ENCODE measurements at regions not wholly inside any gene's neighbourhood (a gene's known extent, or its start where the extent isn't known, plus 50 kb on each side); places are given as distances from the start of the nearest gene placed in this dataset.

GRCh38 chr4:111839141-111839540 is 306.1 kb upstream of the FAM241A start:
- Histone ChIP-seq H3K27ac (ENCODE audit: insufficient read depth, low read length, poor library complexity, severe bottlenecking) (no peak overlapping the region), H3K36me3 (ENCODE audit: control insufficient read depth, insufficient read depth, low read length) (no peaks in the 10 kb centered on the region), H3K4me1 (ENCODE audit: control insufficient read depth, insufficient read depth, low read length, poor library complexity, severe bottlenecking) (no peaks in the 10 kb centered on the region), H3K9me3 (ENCODE audit: control insufficient read depth, low read length) (no peaks in the 10 kb centered on the region), H3K4me3 (ENCODE audit: insufficient read depth, low read depth, low read length, poor library complexity, severe bottlenecking) (no peak overlapping the region), H3K27me3 (replicated peaks; ENCODE audit: control insufficient read depth, insufficient read depth, low read length, poor library complexity, severe bottlenecking) (no peaks in the 10 kb centered on the region)
- no peak for DNase-seq

GRCh38 chr4:111842336-111842735 is 302.9 kb upstream of the FAM241A start:
- H3K36me3 ChIP-seq (ENCODE audit: control insufficient read depth, insufficient read depth, low read length): no peaks in the 10 kb centered on the region
- DNase-seq: no peak
- H3K4me1 ChIP-seq (ENCODE audit: control insufficient read depth, insufficient read depth, low read length, poor library complexity, severe bottlenecking): no peaks in the 10 kb centered on the region
- H3K9me3 ChIP-seq (ENCODE audit: control insufficient read depth, low read length): no peaks in the 10 kb centered on the region
- no peak overlapping the region for H3K4me3 ChIP-seq (ENCODE audit: insufficient read depth, low read depth, low read length, poor library complexity, severe bottlenecking)
- no peaks in the 10 kb centered on the region for H3K27me3 ChIP-seq (replicated peaks; ENCODE audit: control insufficient read depth, insufficient read depth, low read length, poor library complexity, severe bottlenecking)
- H3K27ac ChIP-seq (ENCODE audit: insufficient read depth, low read length, poor library complexity, severe bottlenecking): no peak overlapping the region

- no peak for DNase-seq
- Histone ChIP-seq H3K4me3 (ENCODE audit: insufficient read depth, low read depth, low read length, poor library complexity, severe bottlenecking) (no peak overlapping the region), H3K27ac (ENCODE audit: insufficient read depth, low read length, poor library complexity, severe bottlenecking) (no peak overlapping the region), H3K4me1 (ENCODE audit: control insufficient read depth, insufficient read depth, low read length, poor library complexity, severe bottlenecking) (no peaks in the 10 kb centered on the region), H3K9me3 (ENCODE audit: control insufficient read depth, low read length) (no peaks in the 10 kb centered on the region), H3K36me3 (ENCODE audit: control insufficient read depth, insufficient read depth, low read length) (no peaks in the 10 kb centered on the region), H3K27me3 (replicated peaks; ENCODE audit: control insufficient read depth, insufficient read depth, low read length, poor library complexity, severe bottlenecking) (no peaks in the 10 kb centered on the region)
Measured at GRCh38 chr4:111847296-111848008, 297.8 kb upstream of the FAM241A start.

GRCh38 chr4:111849746-111850284 is 295.4 kb upstream of the FAM241A start:
- no peak overlapping the region for H3K27ac ChIP-seq (ENCODE audit: insufficient read depth, low read length, poor library complexity, severe bottlenecking)
- no peak overlapping the region for H3K4me3 ChIP-seq (ENCODE audit: insufficient read depth, low read depth, low read length, poor library complexity, severe bottlenecking)
- no peaks in the 10 kb centered on the region for H3K4me1 ChIP-seq (ENCODE audit: control insufficient read depth, insufficient read depth, low read length, poor library complexity, severe bottlenecking)
- no peaks in the 10 kb centered on the region for H3K9me3 ChIP-seq (ENCODE audit: control insufficient read depth, low read length)
- DNase-seq: no peak
- H3K36me3 ChIP-seq (ENCODE audit: control insufficient read depth, insufficient read depth, low read length): no peaks in the 10 kb centered on the region
- no peaks in the 10 kb centered on the region for H3K27me3 ChIP-seq (replicated peaks; ENCODE audit: control insufficient read depth, insufficient read depth, low read length, poor library complexity, severe bottlenecking)

GRCh38 chr4:111854494-111855087 is 290.7 kb upstream of the FAM241A start:
- Histone ChIP-seq H3K27me3 (replicated peaks; ENCODE audit: control insufficient read depth, insufficient read depth, low read length, poor library complexity, severe bottlenecking) (no peaks in the 10 kb centered on the region), H3K27ac (ENCODE audit: insufficient read depth, low read length, poor library complexity, severe bottlenecking) (no peak overlapping the region), H3K36me3 (ENCODE audit: control insufficient read depth, insufficient read depth, low read length) (no peaks in the 10 kb centered on the region), H3K4me3 (ENCODE audit: insufficient read depth, low read depth, low read length, poor library complexity, severe bottlenecking) (no peak overlapping the region), H3K4me1 (ENCODE audit: control insufficient read depth, insufficient read depth, low read length, poor library complexity, severe bottlenecking) (no peaks in the 10 kb centered on the region), H3K9me3 (ENCODE audit: control insufficient read depth, low read length) (no peaks in the 10 kb centered on the region)
- DNase-seq: no peak

GRCh38 chr4:111855308-111855707 is 289.9 kb upstream of the FAM241A start:
- Histone ChIP-seq H3K4me3 (ENCODE audit: insufficient read depth, low read depth, low read length, poor library complexity, severe bottlenecking) (no peak overlapping the region), H3K36me3 (ENCODE audit: control insufficient read depth, insufficient read depth, low read length) (no peaks in the 10 kb centered on the region), H3K27ac (ENCODE audit: insufficient read depth, low read length, poor library complexity, severe bottlenecking) (no peak overlapping the region), H3K9me3 (ENCODE audit: control insufficient read depth, low read length) (no peaks in the 10 kb centered on the region), H3K4me1 (ENCODE audit: control insufficient read depth, insufficient read depth, low read length, poor library complexity, severe bottlenecking) (no peaks in the 10 kb centered on the region), H3K27me3 (replicated peaks; ENCODE audit: control insufficient read depth, insufficient read depth, low read length, poor library complexity, severe bottlenecking) (no peaks in the 10 kb centered on the region)
- DNase-seq: no peak

GRCh38 chr4:111864066-111864465 is 281.2 kb upstream of the FAM241A start:
- DNase-seq: no peak
- H3K36me3 ChIP-seq (ENCODE audit: control insufficient read depth, insufficient read depth, low read length): no peaks in the 10 kb centered on the region
- no peaks in the 10 kb centered on the region for H3K9me3 ChIP-seq (ENCODE audit: control insufficient read depth, low read length)
- H3K27ac ChIP-seq (ENCODE audit: insufficient read depth, low read length, poor library complexity, severe bottlenecking): no peak overlapping the region
- no peaks in the 10 kb centered on the region for H3K4me1 ChIP-seq (ENCODE audit: control insufficient read depth, insufficient read depth, low read length, poor library complexity, severe bottlenecking)
- no peaks in the 10 kb centered on the region for H3K27me3 ChIP-seq (replicated peaks; ENCODE audit: control insufficient read depth, insufficient read depth, low read length, poor library complexity, severe bottlenecking)
- H3K4me3 ChIP-seq (ENCODE audit: insufficient read depth, low read depth, low read length, poor library complexity, severe bottlenecking): no peak overlapping the region

GRCh38 chr4:111869339-111869738 is 275.9 kb upstream of the FAM241A start:
- Histone ChIP-seq H3K4me3 (ENCODE audit: insufficient read depth, low read depth, low read length, poor library complexity, severe bottlenecking) (no peak overlapping the region), H3K4me1 (ENCODE audit: control insufficient read depth, insufficient read depth, low read length, poor library complexity, severe bottlenecking) (no peaks in the 10 kb centered on the region), H3K36me3 (ENCODE audit: control insufficient read depth, insufficient read depth, low read length) (no peaks in the 10 kb centered on the region), H3K27ac (ENCODE audit: insufficient read depth, low read length, poor library complexity, severe bottlenecking) (no peak overlapping the region), H3K27me3 (replicated peaks; ENCODE audit: control insufficient read depth, insufficient read depth, low read length, poor library complexity, severe bottlenecking) (no peaks in the 10 kb centered on the region), H3K9me3 (ENCODE audit: control insufficient read depth, low read length) (no peaks in the 10 kb centered on the region)
- no peak for DNase-seq

- Histone ChIP-seq H3K4me3 (ENCODE audit: insufficient read depth, low read depth, low read length, poor library complexity, severe bottlenecking) (no peak overlapping the region), H3K27ac (ENCODE audit: insufficient read depth, low read length, poor library complexity, severe bottlenecking) (no peak overlapping the region), H3K36me3 (ENCODE audit: control insufficient read depth, insufficient read depth, low read length) (no peaks in the 10 kb centered on the region), H3K9me3 (ENCODE audit: control insufficient read depth, low read length) (no peaks in the 10 kb centered on the region), H3K4me1 (ENCODE audit: control insufficient read depth, insufficient read depth, low read length, poor library complexity, severe bottlenecking) (no peaks in the 10 kb centered on the region), H3K27me3 (replicated peaks; ENCODE audit: control insufficient read depth, insufficient read depth, low read length, poor library complexity, severe bottlenecking) (no peaks in the 10 kb centered on the region)
- no peak for DNase-seq
Measured at GRCh38 chr4:111871802-111872201, 273.5 kb upstream of the FAM241A start.

- H3K4me1 ChIP-seq (ENCODE audit: control insufficient read depth, insufficient read depth, low read length, poor library complexity, severe bottlenecking): no peaks in the 10 kb centered on the region
- no peaks in the 10 kb centered on the region for H3K36me3 ChIP-seq (ENCODE audit: control insufficient read depth, insufficient read depth, low read length)
- no peak for DNase-seq
- no peaks in the 10 kb centered on the region for H3K27me3 ChIP-seq (replicated peaks; ENCODE audit: control insufficient read depth, insufficient read depth, low read length, poor library complexity, severe bottlenecking)
- no peak overlapping the region for H3K4me3 ChIP-seq (ENCODE audit: insufficient read depth, low read depth, low read length, poor library complexity, severe bottlenecking)
- H3K9me3 ChIP-seq (ENCODE audit: control insufficient read depth, low read length): no peaks in the 10 kb centered on the region
- H3K27ac ChIP-seq (ENCODE audit: insufficient read depth, low read length, poor library complexity, severe bottlenecking): no peak overlapping the region
Measured at GRCh38 chr4:111873801-111874200, 271.5 kb upstream of the FAM241A start.
